GM18909 (cell line): ENCODE measurements at regions not wholly inside any gene's neighbourhood (a gene's known extent, or its start where the extent isn't known, plus 50 kb on each side); places are given as distances from the start of the nearest gene placed in this dataset.
"Not testable (repeated sequence)": the region's sequence is repeated elsewhere in the genome, so short reads cannot be mapped to it uniquely, and the experiment has no call there.

Source experiments
- ATAC-seq: cut with Tn5 transposase; IDR thresholded peaks from one replicate; pipeline ENCODE4 v1.9.1; 2021; ENCODE audit warnings: mild to moderate bottlenecking; ENCODE audit not compliant: unreplicated experiment, poor library complexity

- no peak for ATAC-seq
Measured at GRCh38 chr2:143940720-143941119, 579.2 kb downstream of the ZEB2 start.

- ATAC-seq, result no peak
Measured at GRCh38 chr2:143939626-143940330, 580.1 kb downstream of the ZEB2 start.

- peak; percentile 27 for ATAC-seq
Measured at GRCh38 chr2:143937723-143938350, 582.1 kb downstream of the ZEB2 start.

GRCh38 chr2:143936848-143937722, 582.8 kb downstream of the ZEB2 start:
- ATAC-seq, result peak; percentile 79

GRCh38 chr2:143936538-143936847, 583.4 kb downstream of the ZEB2 start:
- ATAC-seq, result no peak

GRCh38 chr2:143935482-143935752, 584.5 kb downstream of the ZEB2 start:
- ATAC-seq, result no peak

GRCh38 chr2:143934626-143935481, 585.1 kb downstream of the ZEB2 start:
- no peak for ATAC-seq

- no peak for ATAC-seq
Measured at GRCh38 chr2:143933946-143934569, 585.9 kb downstream of the ZEB2 start.

- ATAC-seq, result no peak
Measured at GRCh38 chr2:143930891-143931290, 589.0 kb downstream of the ZEB2 start.

GRCh38 chr2:143928613-143929012, 591.3 kb downstream of the ZEB2 start:
- ATAC-seq, result no peak

GRCh38 chr2:143928184-143928583, 591.7 kb downstream of the ZEB2 start:
- ATAC-seq, result no peak

GRCh38 chr2:143926736-143927135, 593.2 kb downstream of the ZEB2 start:
- no peak for ATAC-seq

GRCh38 chr2:143922261-143922830, 597.6 kb downstream of the ZEB2 start:
- not testable (repeated sequence) for ATAC-seq

- no peak for ATAC-seq
Measured at GRCh38 chr2:143918465-143918989, 601.4 kb downstream of the ZEB2 start.

GRCh38 chr2:143916781-143917180, 603.1 kb downstream of the ZEB2 start:
- ATAC-seq, result no peak

GRCh38 chr2:143909577-143910353, 610.2 kb downstream of the ZEB2 start:
- no peak for ATAC-seq

- ATAC-seq, result no peak
Measured at GRCh38 chr2:143908843-143909242, 611.1 kb downstream of the ZEB2 start.

- ATAC-seq, result no peak
Measured at GRCh38 chr2:143907801-143908200, 612.1 kb downstream of the ZEB2 start.

GRCh38 chr2:143906850-143907249, 613.1 kb downstream of the ZEB2 start:
- ATAC-seq, result no peak
